ENCODE measurements at regions not wholly inside any gene's neighbourhood (a gene's known extent, or its start where the extent isn't known, plus 50 kb on each side); places are given as distances from the start of the nearest gene placed in this dataset.

- no peaks in the 10 kb centered on the region for H3K9me3 ChIP-seq (replicated peaks; ENCODE audit: control insufficient read depth, insufficient read depth, low read length)
- POLR2A ChIA-PET, result no interaction called here
- TF ChIP-seq MYC (IDR thresholded peaks at IDR 0.05; ENCODE audit: low read depth, low read length), result no peak
- TF ChIP-seq POLR2A (IDR thresholded peaks at IDR 0.05; ENCODE audit: low read depth, low read length), result no peak
- no peak for TF ChIP-seq EZH2 (IDR thresholded peaks at IDR 0.05; ENCODE audit: borderline replicate concordance, low read depth, low read length, severe bottlenecking)
- TF ChIP-seq CTCF (IDR thresholded peaks at IDR 0.05; ENCODE audit: extremely low read depth in 1 of 2, insufficient read depth in 1 of 2, low read depth in 1 of 2, low read length in 2 of 2), result no peak
- no peak for TF ChIP-seq GATA2 (IDR thresholded peaks at IDR 0.05; ENCODE audit: insufficient read depth, insufficient read length, low read depth, low read length)
- no peak for TF ChIP-seq POLR2AphosphoS5 (IDR thresholded peaks at IDR 0.05; ENCODE audit: insufficient read depth, low read depth, low read length)
- no peak for TF ChIP-seq JUN (IDR thresholded peaks at IDR 0.05; ENCODE audit: borderline replicate concordance, insufficient read depth, insufficient read length, low read depth)
- no peak for TF ChIP-seq FOS (IDR thresholded peaks at IDR 0.05; ENCODE audit: borderline replicate concordance, insufficient read depth, low read length)
- no peak for TF ChIP-seq MAX (IDR thresholded peaks at IDR 0.05; ENCODE audit: insufficient read depth, insufficient read length)
- dilution Hi-C loops (cut with MboI; ENCODE audit: extremely low pct_ligation_motif_present, low sequenced_read_pairs) (no loop called here), intact Hi-C loops (cut with micrococcal nuclease) (no loop called here)
- H3K9ac ChIP-seq (replicated peaks; ENCODE audit: extremely low read depth, insufficient read depth, low read length), result no peak overlapping the region
- peaks cover 8% of the 10 kb centered on the region for H3K4me1 ChIP-seq (ENCODE audit: control insufficient read depth, extremely low read depth, insufficient read depth, low read length)
- no peaks in the 10 kb centered on the region for H3K36me3 ChIP-seq (ENCODE audit: control insufficient read depth in 2 of 2, extremely low read depth in 1 of 2, insufficient read depth in 2 of 2, low read length in 2 of 2)
- no peak overlapping the region for H2AFZ ChIP-seq (ENCODE audit: low read depth, low read length)
- CTCF ChIA-PET, result interaction anchor here (1.0 to 1.5 kb wide), 3 partner anchors 8 to 11 kb away, joined by 3 to 4 read pairs (median 3); no protein-coding TSS in a partner anchor
- no peaks in the 10 kb centered on the region for H3K79me2 ChIP-seq (ENCODE audit: control insufficient read depth, insufficient read depth, low read length)
- H3K27me3 ChIP-seq (ENCODE audit: control insufficient read depth in 2 of 2, insufficient read depth in 2 of 2, low read length in 2 of 2), result peaks cover 1 to 3% of the 10 kb centered on the region in 2 experiments
- no peak for FAIRE-seq
- no peaks in the 10 kb centered on the region for H4K20me1 ChIP-seq (replicated peaks; ENCODE audit: control insufficient read depth, extremely low read depth, insufficient read depth, low read length)
- DNase-seq (ENCODE audit: low read depth, low spot score), result no peak
- BruUV-seq (replicated peaks), result no TSS peak
- no peak overlapping the region for H3K27ac ChIP-seq (ENCODE audit: insufficient read depth, low read depth, low read length)
- no peak overlapping the region for H3K4me2 ChIP-seq (ENCODE audit: insufficient read depth, low read length)
- H3K9me1 ChIP-seq (replicated peaks; ENCODE audit: control insufficient read depth, extremely low read depth, insufficient read depth, low read length), result no peaks in the 10 kb centered on the region
- H3K4me3 ChIP-seq (replicated peaks in 1 of 3; ENCODE audit: insufficient read depth in 1 of 3, low read depth in 1 of 3, low read length in 3 of 3), result no peak overlapping the region
Observed at GRCh38 chr4:111994392-111994791, 150.9 kb upstream of the FAM241A start.

All from endothelial cell of umbilical vein (primary cell).